ENCODE measurements at regions not wholly inside any gene's neighbourhood (a gene's known extent, or its start where the extent isn't known, plus 50 kb on each side); places are given as distances from the start of the nearest gene placed in this dataset.

DNA sequence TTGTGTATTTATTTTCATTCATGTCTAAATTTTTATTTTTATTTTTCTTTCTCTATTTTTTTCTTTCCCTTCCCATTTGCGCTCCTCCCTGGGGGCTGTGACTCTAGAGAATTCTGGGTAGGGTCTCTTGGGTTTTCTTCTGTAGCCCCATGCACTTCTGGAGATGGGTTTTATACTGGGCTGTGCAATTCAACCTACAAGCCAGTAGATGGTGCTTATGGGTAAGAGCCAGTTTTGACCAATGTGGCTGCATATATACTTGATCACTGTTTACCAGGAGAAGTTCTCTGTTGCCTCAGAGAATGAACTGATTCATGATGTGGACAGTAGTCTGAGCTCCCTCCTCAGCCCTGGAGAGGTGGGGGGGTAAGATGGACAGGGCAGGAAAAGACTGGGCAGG lies 614.6 kb downstream of the PCDH19 start:
- Histone ChIP-seq H2BK5ac (ENCODE audit: low read depth, low read length, poor library complexity, severe bottlenecking) (no peak overlapping the region), H2BK15ac (ENCODE audit: low read depth, poor library complexity, severe bottlenecking) (no peak overlapping the region), H3K23ac (ENCODE audit: low read length in 2 of 2) (no peak overlapping the region), H3K4me2 (ENCODE audit: low read length, poor library complexity, severe bottlenecking) (no peak overlapping the region), H3K4ac (ENCODE audit: low read depth in 1 of 2, low read length in 2 of 2) (no peak overlapping the region), H3K18ac (ENCODE audit: low read depth in 1 of 2, low read length in 2 of 2) (no peak overlapping the region), H2BK12ac (ENCODE audit: low read length in 2 of 2) (no peak overlapping the region), H4K8ac (ENCODE audit: low read length) (no peak overlapping the region), H3K36me3 (ENCODE audit: control insufficient read depth in 1 of 2, insufficient read depth in 2 of 2, low read depth in 1 of 2, low read length in 2 of 2) (no peaks in the 10 kb centered on the region), H3K4me3 (ENCODE audit: insufficient read depth in 1 of 2, low read depth in 1 of 2, low read length in 2 of 2) (no peak overlapping the region), H3K4me1 (ENCODE audit: control insufficient read depth, insufficient read depth, low read depth, low read length) (no peaks in the 10 kb centered on the region), H3K9ac (ENCODE audit: low read length) (no peak overlapping the region), H3K27ac (ENCODE audit: low read length, poor library complexity, severe bottlenecking) (no peak overlapping the region), H2AFZ (ENCODE audit: low read depth, low read length) (no peak overlapping the region), H2AK5ac (ENCODE audit: low read length, severe bottlenecking) (no peak overlapping the region), H3K9me3 (ENCODE audit: control insufficient read depth, low read length) (peaks cover 15% of the 10 kb centered on the region), H3K14ac (ENCODE audit: low read length in 2 of 2) (no peak overlapping the region), H2BK120ac (ENCODE audit: low read depth, low read length) (no peak overlapping the region), H3K79me1 (replicated peaks; ENCODE audit: low read length, poor library complexity, severe bottlenecking) (no peaks in the 10 kb centered on the region), H3K27me3 (ENCODE audit: control insufficient read depth in 1 of 2, insufficient read depth in 1 of 2, low read length in 2 of 2) (no peaks in the 10 kb centered on the region), H4K91ac (ENCODE audit: low read length) (no peak overlapping the region)
- 71% methylated on average over 1 of the region's 1 CpG for WGBS
- no peak for DNase-seq

DNA sequence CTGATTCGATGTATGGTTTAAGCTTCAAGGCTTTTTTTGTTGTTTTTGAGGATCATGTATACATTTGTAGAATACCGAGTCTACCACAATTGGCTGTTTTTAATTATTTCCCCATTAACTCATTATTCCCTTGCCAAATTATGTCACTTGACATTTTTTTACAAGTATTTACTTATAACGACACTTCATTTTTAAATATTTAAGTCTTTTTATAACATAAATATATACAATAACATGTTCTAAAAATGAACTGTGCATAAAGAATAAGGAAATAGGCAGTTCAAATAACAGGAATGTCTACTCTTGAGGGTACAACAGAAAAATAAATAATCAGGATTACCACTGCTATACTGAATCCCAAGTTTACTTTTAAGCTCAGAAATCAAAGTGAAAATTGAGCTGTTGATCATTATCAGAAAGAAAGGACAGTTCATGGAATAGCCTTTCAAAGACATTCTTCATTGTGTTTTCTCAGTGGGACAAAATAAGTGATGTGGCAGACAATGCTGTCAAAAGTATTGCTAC lies 627.5 kb downstream of the PCDH19 start:
- no peak overlapping the region for H2BK15ac ChIP-seq (ENCODE audit: low read depth, poor library complexity, severe bottlenecking)
- no peak overlapping the region for H2BK5ac ChIP-seq (ENCODE audit: low read depth, low read length, poor library complexity, severe bottlenecking)
- no peak overlapping the region for H3K18ac ChIP-seq (ENCODE audit: low read depth in 1 of 2, low read length in 2 of 2)
- no peak overlapping the region for H4K8ac ChIP-seq (ENCODE audit: low read length)
- H3K4ac ChIP-seq (ENCODE audit: low read depth in 1 of 2, low read length in 2 of 2) = no peak overlapping the region
- H3K27ac ChIP-seq (ENCODE audit: low read length, poor library complexity, severe bottlenecking) = no peak overlapping the region
- no peak overlapping the region for H2AFZ ChIP-seq (ENCODE audit: low read depth, low read length)
- no peak overlapping the region for H3K4me2 ChIP-seq (ENCODE audit: low read length, poor library complexity, severe bottlenecking)
- DNase-seq = no peak
- no peak overlapping the region for H3K4me3 ChIP-seq (ENCODE audit: insufficient read depth in 1 of 2, low read depth in 1 of 2, low read length in 2 of 2)
- no peak overlapping the region for H2BK12ac ChIP-seq (ENCODE audit: low read length in 2 of 2)
- no peak overlapping the region for H2AK5ac ChIP-seq (ENCODE audit: low read length, severe bottlenecking)
- H3K4me1 ChIP-seq (ENCODE audit: control insufficient read depth, insufficient read depth, low read depth, low read length) = no peaks in the 10 kb centered on the region
- H3K9ac ChIP-seq (ENCODE audit: low read length) = no peak overlapping the region
- no peak overlapping the region for H4K91ac ChIP-seq (ENCODE audit: low read length)
- no peaks in the 10 kb centered on the region for H3K27me3 ChIP-seq (ENCODE audit: control insufficient read depth in 1 of 2, insufficient read depth in 1 of 2, low read length in 2 of 2)
- H3K36me3 ChIP-seq (ENCODE audit: control insufficient read depth in 1 of 2, insufficient read depth in 2 of 2, low read depth in 1 of 2, low read length in 2 of 2) = no peaks in the 10 kb centered on the region
- H3K23ac ChIP-seq (ENCODE audit: low read length in 2 of 2) = no peak overlapping the region
- no peak overlapping the region for H3K14ac ChIP-seq (ENCODE audit: low read length in 2 of 2)
- WGBS = no CpG with 5 or more reads among the region's 3 CpGs
- H2BK120ac ChIP-seq (ENCODE audit: low read depth, low read length) = no peak overlapping the region
- peaks cover 18% of the 10 kb centered on the region for H3K9me3 ChIP-seq (ENCODE audit: control insufficient read depth, low read length)
- H3K79me1 ChIP-seq (replicated peaks; ENCODE audit: low read length, poor library complexity, severe bottlenecking) = no peaks in the 10 kb centered on the region

DNA sequence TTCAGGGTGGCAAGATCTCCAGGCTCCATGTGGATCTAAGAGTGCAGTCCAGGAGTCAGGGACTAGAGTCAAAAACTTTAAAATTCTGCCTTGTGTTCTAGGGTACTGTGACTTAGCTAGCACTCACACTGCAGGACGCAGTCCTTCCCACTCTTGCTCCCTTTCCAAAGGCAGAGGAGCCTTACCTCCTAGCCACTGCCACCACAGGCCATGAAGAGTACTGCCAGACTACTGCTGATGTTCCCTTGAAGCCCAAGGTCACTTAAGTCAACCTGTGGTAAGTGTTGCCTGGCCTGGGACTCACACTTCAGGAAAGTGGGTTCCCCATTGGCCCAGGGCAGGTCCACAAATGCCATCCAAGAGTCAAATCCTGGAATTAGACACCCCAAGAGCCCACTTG lies 632.2 kb downstream of the PCDH19 start:
- H4K91ac ChIP-seq (ENCODE audit: low read length) = no peak overlapping the region
- no peak overlapping the region for H3K4me2 ChIP-seq (ENCODE audit: low read length, poor library complexity, severe bottlenecking)
- no peaks in the 10 kb centered on the region for H3K27me3 ChIP-seq (ENCODE audit: control insufficient read depth in 1 of 2, insufficient read depth in 1 of 2, low read length in 2 of 2)
- no peak overlapping the region for H3K4ac ChIP-seq (ENCODE audit: low read depth in 1 of 2, low read length in 2 of 2)
- no peak overlapping the region for H3K14ac ChIP-seq (ENCODE audit: low read length in 2 of 2)
- DNase-seq = no peak
- H2BK5ac ChIP-seq (ENCODE audit: low read depth, low read length, poor library complexity, severe bottlenecking) = no peak overlapping the region
- no peak overlapping the region for H4K8ac ChIP-seq (ENCODE audit: low read length)
- no peaks in the 10 kb centered on the region for H3K4me1 ChIP-seq (ENCODE audit: control insufficient read depth, insufficient read depth, low read depth, low read length)
- H2AFZ ChIP-seq (ENCODE audit: low read depth, low read length) = no peak overlapping the region
- no peak overlapping the region for H3K4me3 ChIP-seq (ENCODE audit: insufficient read depth in 1 of 2, low read depth in 1 of 2, low read length in 2 of 2)
- WGBS = 47% methylated on average over 1 of the region's 1 CpG
- H3K23ac ChIP-seq (ENCODE audit: low read length in 2 of 2) = no peak overlapping the region
- no peaks in the 10 kb centered on the region for H3K79me1 ChIP-seq (replicated peaks; ENCODE audit: low read length, poor library complexity, severe bottlenecking)
- no peak overlapping the region for H2BK15ac ChIP-seq (ENCODE audit: low read depth, poor library complexity, severe bottlenecking)
- no peaks in the 10 kb centered on the region for H3K36me3 ChIP-seq (ENCODE audit: control insufficient read depth in 1 of 2, insufficient read depth in 2 of 2, low read depth in 1 of 2, low read length in 2 of 2)
- H2BK120ac ChIP-seq (ENCODE audit: low read depth, low read length) = no peak overlapping the region
- no peak overlapping the region for H3K27ac ChIP-seq (ENCODE audit: low read length, poor library complexity, severe bottlenecking)
- H2AK5ac ChIP-seq (ENCODE audit: low read length, severe bottlenecking) = no peak overlapping the region
- H3K9ac ChIP-seq (ENCODE audit: low read length) = no peak overlapping the region
- no peak overlapping the region for H3K18ac ChIP-seq (ENCODE audit: low read depth in 1 of 2, low read length in 2 of 2)
- peaks cover 3% of the 10 kb centered on the region for H3K9me3 ChIP-seq (ENCODE audit: control insufficient read depth, low read length)
- no peak overlapping the region for H2BK12ac ChIP-seq (ENCODE audit: low read length in 2 of 2)

DNA sequence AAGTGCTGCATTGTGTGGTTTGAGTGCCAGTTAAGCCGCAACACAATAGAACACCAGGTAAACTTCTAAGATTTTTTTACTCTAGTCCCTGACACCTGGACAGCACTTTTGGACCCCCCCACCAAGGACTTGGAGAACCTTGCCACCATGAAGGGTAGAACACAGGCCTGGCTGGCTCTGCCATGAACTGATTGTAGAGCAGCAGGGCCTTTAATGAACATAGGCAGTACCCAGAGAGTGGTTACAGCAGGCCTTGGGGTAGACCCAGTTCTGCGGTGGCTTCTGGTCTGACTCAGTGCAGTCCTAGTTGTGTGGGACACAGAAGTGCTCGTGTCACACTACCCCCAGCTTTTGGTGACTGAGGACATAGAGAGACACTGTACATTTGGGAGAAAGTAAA lies 648.3 kb downstream of the PCDH19 start:
- Histone ChIP-seq H3K36me3 (ENCODE audit: control insufficient read depth in 1 of 2, insufficient read depth in 2 of 2, low read depth in 1 of 2, low read length in 2 of 2) (no peaks in the 10 kb centered on the region), H3K18ac (ENCODE audit: low read depth in 1 of 2, low read length in 2 of 2) (no peak overlapping the region), H3K4me1 (ENCODE audit: control insufficient read depth, insufficient read depth, low read depth, low read length) (no peaks in the 10 kb centered on the region), H2BK15ac (ENCODE audit: low read depth, poor library complexity, severe bottlenecking) (no peak overlapping the region), H3K79me1 (replicated peaks; ENCODE audit: low read length, poor library complexity, severe bottlenecking) (no peaks in the 10 kb centered on the region), H2AK5ac (ENCODE audit: low read length, severe bottlenecking) (no peak overlapping the region), H3K23ac (ENCODE audit: low read length in 2 of 2) (no peak overlapping the region), H3K4me3 (ENCODE audit: insufficient read depth in 1 of 2, low read depth in 1 of 2, low read length in 2 of 2) (no peak overlapping the region), H4K8ac (ENCODE audit: low read length) (no peak overlapping the region), H3K9ac (ENCODE audit: low read length) (no peak overlapping the region), H2BK5ac (ENCODE audit: low read depth, low read length, poor library complexity, severe bottlenecking) (no peak overlapping the region), H3K4ac (ENCODE audit: low read depth in 1 of 2, low read length in 2 of 2) (no peak overlapping the region), H3K9me3 (ENCODE audit: control insufficient read depth, low read length) (peaks cover 9% of the 10 kb centered on the region), H3K27ac (ENCODE audit: low read length, poor library complexity, severe bottlenecking) (no peak overlapping the region), H2BK12ac (ENCODE audit: low read length in 2 of 2) (no peak overlapping the region), H4K91ac (ENCODE audit: low read length) (no peak overlapping the region), H3K27me3 (ENCODE audit: control insufficient read depth in 1 of 2, insufficient read depth in 1 of 2, low read length in 2 of 2) (no peaks in the 10 kb centered on the region), H2BK120ac (ENCODE audit: low read depth, low read length) (no peak overlapping the region), H3K14ac (ENCODE audit: low read length in 2 of 2) (no peak overlapping the region), H3K4me2 (ENCODE audit: low read length, poor library complexity, severe bottlenecking) (no peak overlapping the region), H2AFZ (ENCODE audit: low read depth, low read length) (no peak overlapping the region)
- 58% methylated on average over 2 of the region's 3 CpGs for WGBS
- DNase-seq = no peak
